Stomach (tissue), 8 donors: ENCODE measurements at regions not wholly inside any gene's neighbourhood (a gene's known extent, or its start where the extent isn't known, plus 50 kb on each side); places are given as distances from the start of the nearest gene placed in this dataset.

ENCODE experiments used
- DNase-seq, 2 donors: peaks; one replicate each; pipeline versions ENCODE4 v3.0.0 to v3.0.0-alpha.2; 2013 to 2019
- H3K27ac ChIP-seq, 5 donors: fragments of 200-600 bp in 4 of 5; sonication (generic) in 4 of 5; one replicate each; pipeline ENCODE4 v1.5.1; 2013 to 2019; ENCODE audit warnings: mild to moderate bottlenecking in 1 of 5, moderate library complexity in 1 of 5
- H3K27me3 ChIP-seq, 3 donors: fragments of 200-600 bp; sonication (generic); one replicate each; pipeline ENCODE4 v1.5.1; 2017 to 2019; ENCODE audit warnings: mixed run types in 1 of 3
- H3K36me3 ChIP-seq, 4 donors: fragments of 200-600 bp; sonication (generic); 1 replicate in 3 of 4; 2 replicates in 1 of 4; pipeline ENCODE4 v1.5.1; 2016 to 2019
- H3K4me1 ChIP-seq, 4 donors: fragments of 200-600 bp; sonication (generic); one replicate each; pipeline ENCODE4 v1.5.1; 2016 to 2019
- H3K4me3 ChIP-seq, 4 donors: fragments of 200-600 bp; sonication (generic) in 3 of 4; one replicate each; pipeline ENCODE4 v1.5.1; 2016 to 2019; ENCODE audit warnings: mild to moderate bottlenecking in 1 of 4
- H3K9me3 ChIP-seq, 4 donors: fragments of 200-600 bp; sonication (generic); one replicate each; pipeline ENCODE4 v1.5.1; 2016 to 2019
- EP300 ChIP-seq: sonication (generic); formaldehyde crosslinking; IDR thresholded peaks from one replicate; pipeline ENCODE4 v1.6.1; 2017; ENCODE audit warnings: antibody characterized with exemption
- POLR2A ChIP-seq, 4 donors: fragments of 450-650 bp; IDR thresholded peaks; one replicate each; pipeline ENCODE4 v1.6.1; 2016; ENCODE audit warnings: antibody characterized with exemption in 4 of 4, control low read depth in 2 of 4, mild to moderate bottlenecking in 1 of 4, moderate library complexity in 1 of 4
- POLR2AphosphoS5 ChIP-seq, 3 donors: sonication (generic); formaldehyde crosslinking; IDR thresholded peaks; one replicate each; pipeline ENCODE4 v1.6.1; 2016; ENCODE audit warnings: antibody characterized with exemption in 3 of 3
- WGBS, 5 donors: extraction: QIAGEN DNeasy Blood & Tissue Kit in 3 of 5; methylation state at CpG; one replicate each; pipeline versions ENCODE4 v1.1.5 to v1.1.7; 2013 to 2018; 5-methylcytosine and 5-hydroxymethylcytosine counted together
- intact Hi-C: fragments of 100-400 bp; cut with DNase I; formaldehyde crosslinking; loops from one replicate; pipeline ENCODE4 v1.15.1; 2023; ENCODE audit warnings: low total_unique reads
- TF ChIP-seq, protein P1 (sequence below), 7 experiments: fragments of 450-650 bp in 4 of 7; fragments of 200-600 bp in 3 of 7; sonication (generic) in 3 of 7; IDR thresholded peaks; one replicate each; pipeline ENCODE4 v1.5.1; 2016 to 2019; ENCODE audit warnings: antibody characterized with exemption in 7 of 7, control low read depth in 2 of 7, mild to moderate bottlenecking in 1 of 7
- donor health status: healthy with polysubstance abuse.
- donor health status: Bipolar disorder and iron deficiency.
- donor health status: healthy.

DNA sequence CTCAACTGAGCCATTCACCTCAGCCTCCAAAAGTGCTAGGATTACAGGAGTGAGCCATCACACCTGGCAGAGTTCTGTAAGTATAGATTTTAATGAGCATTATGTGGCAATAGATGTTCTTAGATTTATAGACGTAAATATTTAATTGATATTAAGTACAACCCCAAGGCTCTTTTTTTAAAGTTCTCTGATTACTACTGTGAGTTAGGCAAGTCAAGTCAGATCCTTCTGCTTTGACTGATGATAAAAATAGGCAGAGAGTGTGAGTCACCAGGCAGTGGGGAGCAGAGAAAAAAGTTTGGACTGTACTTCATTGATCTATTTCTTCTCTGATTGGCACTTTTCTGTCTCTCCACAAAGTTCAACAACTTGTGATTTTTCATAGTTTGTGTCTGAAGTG, 1379.9 kb downstream of the UQCRFS1 start:
- no peak overlapping the region for H3K27ac ChIP-seq
- DNase-seq = no peak
- H3K36me3 ChIP-seq = no peaks in the 10 kb centered on the region
- H3K4me3 ChIP-seq = no peak overlapping the region
- no peaks in the 10 kb centered on the region for H3K9me3 ChIP-seq
- TF ChIP-seq EP300 (no peak), POLR2A (IDR thresholded peaks at IDR 0.05) (no peak), POLR2AphosphoS5 (IDR thresholded peaks at IDR 0.05) (no peak)
- TF ChIP-seq, protein P1, sequence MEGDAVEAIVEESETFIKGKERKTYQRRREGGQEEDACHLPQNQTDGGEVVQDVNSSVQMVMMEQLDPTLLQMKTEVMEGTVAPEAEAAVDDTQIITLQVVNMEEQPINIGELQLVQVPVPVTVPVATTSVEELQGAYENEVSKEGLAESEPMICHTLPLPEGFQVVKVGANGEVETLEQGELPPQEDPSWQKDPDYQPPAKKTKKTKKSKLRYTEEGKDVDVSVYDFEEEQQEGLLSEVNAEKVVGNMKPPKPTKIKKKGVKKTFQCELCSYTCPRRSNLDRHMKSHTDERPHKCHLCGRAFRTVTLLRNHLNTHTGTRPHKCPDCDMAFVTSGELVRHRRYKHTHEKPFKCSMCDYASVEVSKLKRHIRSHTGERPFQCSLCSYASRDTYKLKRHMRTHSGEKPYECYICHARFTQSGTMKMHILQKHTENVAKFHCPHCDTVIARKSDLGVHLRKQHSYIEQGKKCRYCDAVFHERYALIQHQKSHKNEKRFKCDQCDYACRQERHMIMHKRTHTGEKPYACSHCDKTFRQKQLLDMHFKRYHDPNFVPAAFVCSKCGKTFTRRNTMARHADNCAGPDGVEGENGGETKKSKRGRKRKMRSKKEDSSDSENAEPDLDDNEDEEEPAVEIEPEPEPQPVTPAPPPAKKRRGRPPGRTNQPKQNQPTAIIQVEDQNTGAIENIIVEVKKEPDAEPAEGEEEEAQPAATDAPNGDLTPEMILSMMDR (IDR thresholded peaks at IDR 0.05) = no peak
- intact Hi-C loops = no loop called here
- H3K27me3 ChIP-seq = no peaks in the 10 kb centered on the region
- 0 to 95% (median 0%) methylated on average over 1 of the region's 1 CpG for WGBS, 5 donors
- no peaks in the 10 kb centered on the region for H3K4me1 ChIP-seq

DNA sequence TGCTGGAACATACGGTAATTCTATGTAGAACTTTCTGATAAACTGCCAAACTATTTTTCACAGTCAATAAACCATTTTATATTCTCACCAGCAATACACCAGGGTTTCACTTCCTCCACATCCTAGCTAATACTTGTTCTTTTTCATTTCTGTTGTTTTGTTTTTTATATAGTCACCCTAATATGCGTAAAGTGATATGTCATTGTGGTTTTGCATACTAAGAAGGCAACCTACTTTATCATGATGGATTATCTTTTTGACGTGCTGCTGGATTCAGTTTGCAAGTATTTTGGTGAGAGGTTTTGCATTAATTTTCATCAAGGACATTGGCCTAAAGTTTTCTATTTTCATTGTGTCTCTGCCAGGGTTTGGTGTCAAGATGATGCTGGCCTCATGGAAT, 1384.1 kb downstream of the UQCRFS1 start:
- no peaks in the 10 kb centered on the region for H3K36me3 ChIP-seq
- no peak overlapping the region for H3K27ac ChIP-seq
- H3K9me3 ChIP-seq = no peaks in the 10 kb centered on the region
- 65 to 89% (median 76%) methylated on average over 3 of the region's 3 CpGs for WGBS, 5 donors
- H3K27me3 ChIP-seq = no peaks in the 10 kb centered on the region
- no peak overlapping the region for H3K4me3 ChIP-seq
- DNase-seq = no peak
- TF ChIP-seq POLR2AphosphoS5 (IDR thresholded peaks at IDR 0.05) (no peak), POLR2A (IDR thresholded peaks at IDR 0.05) (no peak), EP300 (no peak)
- TF ChIP-seq, protein P1 (IDR thresholded peaks at IDR 0.05) = no peak
- no peaks in the 10 kb centered on the region for H3K4me1 ChIP-seq
- intact Hi-C loops = no loop called here

DNA sequence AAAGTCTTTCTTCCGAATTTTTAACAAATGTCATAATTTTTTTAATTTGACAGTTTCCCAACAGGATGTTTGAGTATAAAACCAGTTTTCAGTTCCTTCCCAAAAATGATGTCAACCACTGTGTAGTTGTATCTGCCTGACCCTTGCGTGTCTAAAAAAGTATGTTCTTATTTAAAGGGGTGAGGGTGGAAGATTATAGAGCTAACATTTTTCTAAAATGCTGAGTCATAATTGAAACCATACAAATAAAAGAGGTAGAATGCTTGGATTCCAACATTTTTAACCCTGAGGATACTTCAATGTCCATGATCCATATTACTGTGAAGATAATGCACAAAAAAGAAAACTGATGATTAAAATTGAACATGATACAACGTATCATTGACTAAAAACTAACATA, 1388.8 kb downstream of the UQCRFS1 start:
- TF ChIP-seq POLR2AphosphoS5 (IDR thresholded peaks at IDR 0.05) = no peak
- no peak for TF ChIP-seq POLR2A (IDR thresholded peaks at IDR 0.05)
- TF ChIP-seq EP300 = no peak
- TF ChIP-seq, protein P1 (IDR thresholded peaks at IDR 0.05) = no peak
- Histone ChIP-seq H3K27ac (no peak overlapping the region), H3K9me3 (peaks cover 0 to 16% (median 0%) of the 10 kb centered on the region in 4 donors), H3K4me1 (no peaks in the 10 kb centered on the region), H3K36me3 (no peaks in the 10 kb centered on the region), H3K27me3 (no peaks in the 10 kb centered on the region), H3K4me3 (no peak overlapping the region)
- WGBS, 5 donors = 80 to 90% (median 83%) methylated on average over 3 of the region's 3 CpGs
- intact Hi-C loops = no loop called here
- no peak for DNase-seq

GRCh38 chr19:27822336-27822735, 1390.6 kb downstream of the UQCRFS1 start:
- no peaks in the 10 kb centered on the region for H3K36me3 ChIP-seq
- no peak overlapping the region for H3K4me3 ChIP-seq
- no peak for DNase-seq
- WGBS, 5 donors = 36 to 88% (median 50%) methylated on average over 1 to 2 of the region's 2 CpGs
- TF ChIP-seq EP300 (no peak), POLR2A (IDR thresholded peaks at IDR 0.05) (no peak), POLR2AphosphoS5 (IDR thresholded peaks at IDR 0.05) (no peak)
- TF ChIP-seq, protein P1 (IDR thresholded peaks at IDR 0.05) = no peak
- H3K9me3 ChIP-seq = peaks cover 0 to 16% (median 3%) of the 10 kb centered on the region in 4 donors
- no peak overlapping the region for H3K27ac ChIP-seq
- H3K4me1 ChIP-seq = no peaks in the 10 kb centered on the region
- intact Hi-C loops = no loop called here
- H3K27me3 ChIP-seq = no peaks in the 10 kb centered on the region
